Erythroblast (primary cell): ENCODE measurements at regions not wholly inside any gene's neighbourhood (a gene's known extent, or its start where the extent isn't known, plus 50 kb on each side); places are given as distances from the start of the nearest gene placed in this dataset.

Experiments
- GATA1 ChIP-seq: IDR thresholded peaks from 2 replicates; pipeline ENCODE4 v1.6.1; 2011; ENCODE audit warnings: low read depth, mild to moderate bottlenecking, control low read depth, low read length, moderate library complexity
- POLR2A ChIP-seq: IDR thresholded peaks from 2 replicates; pipeline ENCODE4 v1.6.1; 2011; ENCODE audit warnings: mild to moderate bottlenecking, low read length

DNA sequence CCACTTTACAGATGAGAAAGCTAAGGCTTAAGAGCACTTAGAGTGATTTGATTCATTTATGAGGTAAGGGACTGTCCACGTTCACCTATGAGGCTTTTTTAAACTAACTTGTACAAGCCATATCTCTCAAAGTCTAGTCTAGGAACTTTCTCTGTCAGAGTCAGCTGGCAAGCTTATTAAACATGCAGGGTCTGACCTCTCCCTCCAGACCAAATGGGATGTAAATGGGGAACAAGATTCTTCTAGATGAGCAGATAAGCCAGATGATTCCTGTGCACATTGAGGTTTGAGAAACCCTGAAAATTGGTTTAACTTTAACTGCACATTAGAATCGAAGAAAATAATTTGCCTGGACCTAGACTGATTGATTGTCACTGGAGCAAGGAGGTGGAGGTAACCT is 160.0 kb upstream of the SPRY1 start:
- TF ChIP-seq POLR2A (no peak), GATA1 (no peak)
